SU-DHL-6 (cell line): ENCODE measurements at regions not wholly inside any gene's neighbourhood (a gene's known extent, or its start where the extent isn't known, plus 50 kb on each side); places are given as distances from the start of the nearest gene placed in this dataset.

Experiments used
- H2AFZ ChIP-seq: fragments of 200-600 bp; sonication (generic); 2 replicates; pipeline ENCODE4 v1.6.1; 2014; ENCODE audit warnings: low read depth, mild to moderate bottlenecking, moderate library complexity, mixed read lengths, antibody characterized with exemption, low read length; ENCODE audit not compliant: severe bottlenecking
- H3F3A ChIP-seq: fragments of 200-600 bp; shearing (Covaris generic); 2 replicates; pipeline ENCODE4 v1.6.0; 2016; ENCODE audit warnings: antibody characterized with exemption, mild to moderate bottlenecking; ENCODE audit not compliant: insufficient read depth
- H3K27ac ChIP-seq: fragments of 200-600 bp; sonication (generic); 2 replicates; pipeline ENCODE4 v1.5.1; 2016; ENCODE audit warnings: low read depth, mild to moderate bottlenecking, low read length, moderate library complexity, mixed read lengths
- H3K27me3 ChIP-seq: fragments of 200-600 bp; sonication (generic), shearing (Covaris generic); 2 replicates; pipeline ENCODE4 v1.6.0; 2014; ENCODE audit warnings: mild to moderate bottlenecking, low read length
- H3K36me3 ChIP-seq: fragments of 200-600 bp; sonication (generic); 2 replicates; pipeline ENCODE4 v1.6.1; 2014; ENCODE audit warnings: mild to moderate bottlenecking, low read length, mixed read lengths
- H3K4me2 ChIP-seq: fragments of 300-600, 200-600 bp; shearing (Covaris generic), sonication (generic); 2 replicates; pipeline ENCODE4 v1.6.0; 2014; ENCODE audit warnings: low read length, low read depth, mild to moderate bottlenecking; ENCODE audit not compliant: poor library complexity, severe bottlenecking
- H3K4me3 ChIP-seq: fragments of 200-600 bp; sonication (generic); 2 replicates; pipeline ENCODE4 v1.5.1; 2014; ENCODE audit warnings: antibody characterized with exemption, low read length, mild to moderate bottlenecking, mixed read lengths; ENCODE audit not compliant: insufficient read depth, poor library complexity, severe bottlenecking
- H3K79me2 ChIP-seq: fragments of 200-600 bp; sonication (generic); 2 replicates; pipeline ENCODE4 v1.6.1; 2014; ENCODE audit warnings: mild to moderate bottlenecking, low read length, moderate library complexity; ENCODE audit not compliant: insufficient read depth
- H3K9ac ChIP-seq: fragments of 200-600 bp; sonication (generic); 2 replicates; pipeline ENCODE4 v1.7.0; 2014; ENCODE audit warnings: mild to moderate bottlenecking, low read length
- H3K9me2 ChIP-seq: fragments of 200-600 bp; sonication (generic); replicated peaks from 2 replicates; pipeline ENCODE4 v1.6.1; 2014; ENCODE audit warnings: low read length; ENCODE audit not compliant: insufficient read depth
- H3K9me3 ChIP-seq: fragments of 200-600 bp; sonication (generic); 2 replicates; pipeline ENCODE4 v1.6.1; 2014; ENCODE audit warnings: low read length, mixed read lengths; ENCODE audit not compliant: insufficient read depth
- H4K20me1 ChIP-seq: fragments of 200-600 bp; sonication (generic); 2 replicates; pipeline ENCODE4 v1.6.1; 2014; ENCODE audit warnings: low read depth, mild to moderate bottlenecking, antibody characterized with exemption, low read length, moderate library complexity, mixed read lengths
- EZH2phosphoT487 ChIP-seq: fragments of 200-600 bp; sonication (generic), shearing (Covaris generic); conservative IDR thresholded peaks from 2 replicates; pipeline ENCODE4 v1.6.1; 2018; ENCODE audit warnings: mild to moderate bottlenecking, antibody characterized with exemption, low read length, moderate library complexity, mixed read lengths
- TF ChIP-seq, protein P1 (sequence below): fragments of 200-600 bp; sonication (generic); IDR thresholded peaks from one replicate; pipeline ENCODE4 v1.5.1; 2017; ENCODE audit warnings: antibody characterized with exemption, mild to moderate bottlenecking, low read length, moderate library complexity; ENCODE audit not compliant: insufficient read depth, poor library complexity, severe bottlenecking

DNA sequence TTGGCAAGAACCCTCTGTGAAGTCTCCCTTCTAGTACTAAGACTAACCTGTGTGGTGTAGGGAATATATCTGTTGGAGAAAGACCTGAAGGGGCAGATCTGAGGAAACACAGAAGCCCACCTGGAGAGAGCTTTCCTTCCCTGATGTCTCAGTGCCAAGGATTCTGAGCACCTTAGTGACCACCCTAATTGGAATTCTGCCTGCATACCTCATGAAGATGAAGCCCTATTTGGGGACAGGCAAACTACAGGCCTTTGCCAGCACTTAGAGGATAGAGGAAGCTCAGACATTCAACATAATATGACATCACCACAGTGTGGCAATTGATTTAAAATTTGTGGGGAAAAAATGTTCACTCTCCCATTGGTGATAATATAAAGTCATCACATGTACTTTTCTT lies 766.2 kb upstream of the KIRREL3 start:
- no peak overlapping the region for H3K27ac ChIP-seq
- no peaks in the 10 kb centered on the region for H3K9me2 ChIP-seq
- TF ChIP-seq, protein P1, sequence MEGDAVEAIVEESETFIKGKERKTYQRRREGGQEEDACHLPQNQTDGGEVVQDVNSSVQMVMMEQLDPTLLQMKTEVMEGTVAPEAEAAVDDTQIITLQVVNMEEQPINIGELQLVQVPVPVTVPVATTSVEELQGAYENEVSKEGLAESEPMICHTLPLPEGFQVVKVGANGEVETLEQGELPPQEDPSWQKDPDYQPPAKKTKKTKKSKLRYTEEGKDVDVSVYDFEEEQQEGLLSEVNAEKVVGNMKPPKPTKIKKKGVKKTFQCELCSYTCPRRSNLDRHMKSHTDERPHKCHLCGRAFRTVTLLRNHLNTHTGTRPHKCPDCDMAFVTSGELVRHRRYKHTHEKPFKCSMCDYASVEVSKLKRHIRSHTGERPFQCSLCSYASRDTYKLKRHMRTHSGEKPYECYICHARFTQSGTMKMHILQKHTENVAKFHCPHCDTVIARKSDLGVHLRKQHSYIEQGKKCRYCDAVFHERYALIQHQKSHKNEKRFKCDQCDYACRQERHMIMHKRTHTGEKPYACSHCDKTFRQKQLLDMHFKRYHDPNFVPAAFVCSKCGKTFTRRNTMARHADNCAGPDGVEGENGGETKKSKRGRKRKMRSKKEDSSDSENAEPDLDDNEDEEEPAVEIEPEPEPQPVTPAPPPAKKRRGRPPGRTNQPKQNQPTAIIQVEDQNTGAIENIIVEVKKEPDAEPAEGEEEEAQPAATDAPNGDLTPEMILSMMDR = no peak
- no peak for TF ChIP-seq EZH2phosphoT487
- no peaks in the 10 kb centered on the region for H3K79me2 ChIP-seq
- H3K9me3 ChIP-seq = no peaks in the 10 kb centered on the region
- H3K4me2 ChIP-seq = no peak overlapping the region
- H3K4me3 ChIP-seq = no peak overlapping the region
- H2AFZ ChIP-seq = no peak overlapping the region
- H4K20me1 ChIP-seq = no peaks in the 10 kb centered on the region
- no peaks in the 10 kb centered on the region for H3F3A ChIP-seq
- no peaks in the 10 kb centered on the region for H3K27me3 ChIP-seq
- H3K36me3 ChIP-seq = no peaks in the 10 kb centered on the region
- H3K9ac ChIP-seq = no peak overlapping the region

DNA sequence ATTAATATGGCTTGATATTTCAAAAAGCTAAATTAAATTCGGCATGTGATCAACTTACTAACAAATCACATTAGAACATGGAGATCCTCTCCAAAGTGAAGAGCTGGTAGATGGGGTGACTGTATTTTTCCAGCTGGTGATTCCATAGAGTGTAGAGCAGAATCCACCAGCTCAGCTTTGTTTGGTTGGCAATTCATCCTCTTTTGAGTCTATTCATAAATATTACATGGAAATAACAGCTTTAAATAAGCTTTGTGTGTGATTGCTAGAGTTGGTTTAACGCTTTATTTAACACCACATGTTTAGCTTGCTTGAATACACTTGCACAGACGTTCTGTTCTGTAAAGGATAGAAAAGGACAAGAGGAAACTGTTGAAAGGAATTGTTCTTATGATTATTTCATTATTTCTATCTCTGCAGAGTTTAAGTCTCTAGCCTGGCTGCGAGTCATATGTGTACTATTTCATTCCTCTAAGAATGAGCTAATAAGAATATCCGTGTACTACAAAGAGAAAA lies 738.3 kb upstream of the KIRREL3 start:
- H3K79me2 ChIP-seq = no peaks in the 10 kb centered on the region
- no peak overlapping the region for H2AFZ ChIP-seq
- H3K27ac ChIP-seq = no peak overlapping the region
- no peak overlapping the region for H3K4me3 ChIP-seq
- TF ChIP-seq, protein P1 = no peak
- no peak for TF ChIP-seq EZH2phosphoT487
- H3F3A ChIP-seq = no peaks in the 10 kb centered on the region
- no peak overlapping the region for H3K9ac ChIP-seq
- H3K9me3 ChIP-seq = no peaks in the 10 kb centered on the region
- no peaks in the 10 kb centered on the region for H3K27me3 ChIP-seq
- H3K4me2 ChIP-seq = no peak overlapping the region
- H3K9me2 ChIP-seq = no peaks in the 10 kb centered on the region
- H3K36me3 ChIP-seq = no peaks in the 10 kb centered on the region
- no peaks in the 10 kb centered on the region for H4K20me1 ChIP-seq

DNA sequence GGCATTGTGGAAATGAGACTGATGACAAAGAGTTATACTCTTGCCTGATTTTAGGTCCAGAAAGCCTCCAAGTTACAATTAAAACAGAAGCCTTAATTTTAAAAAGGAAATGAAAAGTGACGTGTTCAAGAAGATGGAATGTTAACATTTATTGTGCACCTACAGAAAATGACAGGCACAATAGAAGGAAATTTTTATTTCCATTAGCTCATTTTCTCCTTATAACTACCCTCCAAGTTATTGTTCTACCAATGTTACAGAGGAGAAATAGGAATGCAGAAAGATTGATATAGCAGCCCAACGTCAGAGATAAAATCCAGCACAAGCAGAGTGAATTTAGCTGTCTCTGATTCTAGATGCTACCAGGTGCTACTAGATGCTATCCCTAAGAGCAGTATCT lies 736.9 kb upstream of the KIRREL3 start:
- Histone ChIP-seq H3F3A (no peaks in the 10 kb centered on the region), H2AFZ (no peak overlapping the region), H3K79me2 (no peaks in the 10 kb centered on the region), H3K9me2 (no peaks in the 10 kb centered on the region), H3K9ac (no peak overlapping the region), H4K20me1 (no peaks in the 10 kb centered on the region), H3K36me3 (no peaks in the 10 kb centered on the region), H3K4me2 (no peak overlapping the region), H3K27ac (no peak overlapping the region), H3K27me3 (no peaks in the 10 kb centered on the region), H3K4me3 (no peak overlapping the region), H3K9me3 (no peaks in the 10 kb centered on the region)
- TF ChIP-seq, protein P1 = no peak
- TF ChIP-seq EZH2phosphoT487 = no peak
